Gastroesophageal sphincter (tissue), 3 donors: ENCODE measurements at regions not wholly inside any gene's neighbourhood (a gene's known extent, or its start where the extent isn't known, plus 50 kb on each side); places are given as distances from the start of the nearest gene placed in this dataset.

Source experiments
- POLR2AphosphoS5 ChIP-seq: sonication (generic); formaldehyde crosslinking; IDR thresholded peaks from one replicate; pipeline ENCODE4 v1.6.1; 2017; ENCODE audit warnings: antibody characterized with exemption
- TF ChIP-seq, protein P1 (sequence below), 4 experiments: fragments of 200-600 bp in 2 of 4; fragments of 450-650 bp in 2 of 4; sonication (generic) in 1 of 4; IDR thresholded peaks; one replicate each; pipeline ENCODE4 v1.5.1; 2017 to 2019; ENCODE audit warnings: antibody characterized with exemption in 4 of 4, mild to moderate bottlenecking in 2 of 4, moderate library complexity in 2 of 4

DNA sequence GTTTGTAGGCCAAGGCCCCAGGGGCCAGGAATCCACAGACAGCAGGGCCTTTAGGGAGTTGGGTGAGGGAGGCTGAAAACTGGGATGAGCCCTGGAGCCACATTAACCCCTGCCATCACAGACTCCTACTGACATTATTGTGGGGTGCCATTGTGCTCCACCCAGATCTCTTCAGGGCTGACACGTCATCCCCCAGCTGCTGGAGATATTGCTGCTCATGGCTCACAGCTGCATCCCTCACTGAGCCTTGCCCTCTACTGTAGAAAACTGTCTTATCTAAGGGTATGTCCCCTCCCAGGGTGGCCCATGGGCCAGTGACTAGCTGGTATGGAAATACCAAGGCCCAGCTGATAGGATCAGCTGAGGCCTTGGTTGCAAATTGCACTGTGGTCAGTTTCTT lies 87.3 kb upstream of the PRR23C start:
- TF ChIP-seq POLR2AphosphoS5, result no peak
- TF ChIP-seq, protein P1, sequence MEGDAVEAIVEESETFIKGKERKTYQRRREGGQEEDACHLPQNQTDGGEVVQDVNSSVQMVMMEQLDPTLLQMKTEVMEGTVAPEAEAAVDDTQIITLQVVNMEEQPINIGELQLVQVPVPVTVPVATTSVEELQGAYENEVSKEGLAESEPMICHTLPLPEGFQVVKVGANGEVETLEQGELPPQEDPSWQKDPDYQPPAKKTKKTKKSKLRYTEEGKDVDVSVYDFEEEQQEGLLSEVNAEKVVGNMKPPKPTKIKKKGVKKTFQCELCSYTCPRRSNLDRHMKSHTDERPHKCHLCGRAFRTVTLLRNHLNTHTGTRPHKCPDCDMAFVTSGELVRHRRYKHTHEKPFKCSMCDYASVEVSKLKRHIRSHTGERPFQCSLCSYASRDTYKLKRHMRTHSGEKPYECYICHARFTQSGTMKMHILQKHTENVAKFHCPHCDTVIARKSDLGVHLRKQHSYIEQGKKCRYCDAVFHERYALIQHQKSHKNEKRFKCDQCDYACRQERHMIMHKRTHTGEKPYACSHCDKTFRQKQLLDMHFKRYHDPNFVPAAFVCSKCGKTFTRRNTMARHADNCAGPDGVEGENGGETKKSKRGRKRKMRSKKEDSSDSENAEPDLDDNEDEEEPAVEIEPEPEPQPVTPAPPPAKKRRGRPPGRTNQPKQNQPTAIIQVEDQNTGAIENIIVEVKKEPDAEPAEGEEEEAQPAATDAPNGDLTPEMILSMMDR (IDR thresholded peaks at IDR 0.05), result no peak
